DND-41 (cell line): ENCODE measurements at regions not wholly inside any gene's neighbourhood (a gene's known extent, or its start where the extent isn't known, plus 50 kb on each side); places are given as distances from the start of the nearest gene placed in this dataset.

Experiments used
- CTCF ChIP-seq: IDR thresholded peaks from 2 replicates; pipeline ENCODE4 v1.5.1; 2012; ENCODE audit warnings: borderline replicate concordance, low read length, moderate library complexity, mild to moderate bottlenecking; ENCODE audit not compliant: poor library complexity, severe bottlenecking; ENCODE audit errors: extremely low read depth
- EZH2 ChIP-seq: IDR thresholded peaks from 3 replicates; pipeline ENCODE4 v1.6.1; 2012; ENCODE audit warnings: borderline replicate concordance, low read depth, mild to moderate bottlenecking, moderate library complexity, low read length, inconsistent platforms; ENCODE audit not compliant: severe bottlenecking

- TF ChIP-seq CTCF: no peak
- no peak for TF ChIP-seq EZH2
Observed at GRCh38 chr14:94823556-94824341, 53.8 kb upstream of the GSC start.
